IMR-90 (cell line): ENCODE measurements at regions not wholly inside any gene's neighbourhood (a gene's known extent, or its start where the extent isn't known, plus 50 kb on each side); places are given as distances from the start of the nearest gene placed in this dataset.
A peak's percentile ranks its signal among the peaks of the same experiment; 100 is the strongest.

Experiments used
- ATAC-seq: fragments of 200-7000 bp; cut with Tn5 transposase; 2 replicates; pipeline ENCODE4 v1.9.1; 2020; ENCODE audit warnings: low read depth, mild to moderate bottlenecking, moderate library complexity
- BruUV-seq: library from RNA; stranded (reverse); fragments of 400-500 nt; replicated peaks from 2 replicates; lab custom pipeline; 2021; lab: Mats Ljungman, UMichigan
- CTCF ChIA-PET: fragments of 300-600 bp; formaldehyde crosslinking; extraction: SDS; loops from one replicate; lab custom pipeline; 2021; ENCODE audit warnings: antibody characterized with exemption; lab: Yijun Ruan, JAX
- POLR2A ChIA-PET: fragments of 300-600 bp; sonication (Branson Sonifier 250); formaldehyde crosslinking; loops from one replicate; lab custom pipeline; 2022; ENCODE audit warnings: antibody characterized with exemption; ENCODE audit not compliant: unreplicated experiment; lab: Charles Lee
- DNase-seq: peaks from one replicate; pipeline ENCODE4 v3.0.0; 2013
- H2AFZ ChIP-seq: replicated peaks from 2 replicates; pipeline ENCODE3; 2013; ENCODE audit warnings: low read length, mild to moderate bottlenecking; ENCODE audit not compliant: poor library complexity
- H2AK5ac ChIP-seq: 2 replicates; pipeline ENCODE4 v1.6.1; 2013; ENCODE audit warnings: low read depth, low read length, inconsistent platforms
- H2AK9ac ChIP-seq: replicated peaks from 2 replicates; pipeline ENCODE3; 2013; ENCODE audit warnings: mild to moderate bottlenecking, low read depth, low read length, moderate library complexity; ENCODE audit not compliant: poor library complexity
- H2BK120ac ChIP-seq: 2 replicates; pipeline ENCODE4 v1.6.1; 2013; ENCODE audit warnings: low read depth, low read length, inconsistent platforms
- H2BK15ac ChIP-seq: 3 replicates; pipeline ENCODE4 v1.6.1; 2013; ENCODE audit warnings: low read depth, low read length, inconsistent platforms
- H2BK20ac ChIP-seq: 2 replicates; pipeline ENCODE4 v1.6.1; 2013; ENCODE audit warnings: low read depth, mild to moderate bottlenecking, inconsistent platforms, low read length, moderate library complexity
- H2BK5ac ChIP-seq: 2 replicates; pipeline ENCODE4 v1.6.1; 2013; ENCODE audit warnings: mild to moderate bottlenecking, low read depth, low read length, inconsistent platforms; ENCODE audit not compliant: poor library complexity, severe bottlenecking
- H3K14ac ChIP-seq: replicated peaks from 2 replicates; pipeline ENCODE4 v1.6.1; 2013; ENCODE audit warnings: low read depth, low read length, inconsistent platforms
- H3K18ac ChIP-seq: 2 replicates; pipeline ENCODE4 v1.6.1; 2013; ENCODE audit warnings: low read depth, low read length, control low read depth
- H3K23ac ChIP-seq: 2 replicates; pipeline ENCODE4 v1.6.1; 2013; ENCODE audit warnings: low read depth, low read length, inconsistent platforms
- H3K27ac ChIP-seq: 2 replicates; pipeline ENCODE4 v1.5.1; 2013; ENCODE audit warnings: mild to moderate bottlenecking, control low read depth, low read length; ENCODE audit not compliant: insufficient read depth
- H3K27me3 ChIP-seq: 2 replicates; pipeline ENCODE4 v1.6.1; 2013; ENCODE audit warnings: low read length; ENCODE audit not compliant: control insufficient read depth, insufficient read depth
- H3K36me3 ChIP-seq: 2 replicates; pipeline ENCODE4 v1.6.1; 2013; ENCODE audit warnings: low read length, mixed read lengths; ENCODE audit not compliant: control insufficient read depth, insufficient read depth
- H3K4ac ChIP-seq: 2 replicates; pipeline ENCODE4 v1.6.1; 2013; ENCODE audit warnings: low read depth, low read length, inconsistent platforms
- H3K4me1 ChIP-seq: 2 replicates; pipeline ENCODE4 v1.6.1; 2013; ENCODE audit warnings: low read length, mixed read lengths; ENCODE audit not compliant: control insufficient read depth, insufficient read depth
- H3K4me2 ChIP-seq: 2 replicates; pipeline ENCODE4 v1.6.1; 2013; ENCODE audit warnings: low read depth, mild to moderate bottlenecking, control low read depth, low read length, moderate library complexity
- H3K4me3 ChIP-seq: 2 replicates; pipeline ENCODE4 v1.5.1; 2013; ENCODE audit warnings: low read depth, mild to moderate bottlenecking, control low read depth, low read length, moderate library complexity; ENCODE audit not compliant: insufficient read depth
- H3K56ac ChIP-seq: 2 replicates; pipeline ENCODE4 v1.6.1; 2013; ENCODE audit warnings: low read length, inconsistent platforms; ENCODE audit not compliant: insufficient read depth; ENCODE audit errors: extremely low read depth
- H3K79me1 ChIP-seq, 2 experiments: 2 replicates each; pipeline ENCODE4 v1.6.1; 2013; ENCODE audit warnings: low read length in 2 of 2, inconsistent platforms in 1 of 2, low read depth in 1 of 2
- H3K9ac ChIP-seq: 2 replicates; pipeline ENCODE4 v1.6.1; 2013; ENCODE audit warnings: low read depth, low read length, control low read depth
- H3K9me1 ChIP-seq: 2 replicates; pipeline ENCODE4 v1.6.1; 2013; ENCODE audit warnings: low read length, inconsistent platforms; ENCODE audit not compliant: insufficient read depth
- H3K9me3 ChIP-seq: 2 replicates; pipeline ENCODE4 v1.6.1; 2013; ENCODE audit warnings: low read length; ENCODE audit not compliant: control insufficient read depth, insufficient read depth
- H4K20me1 ChIP-seq: 2 replicates; pipeline ENCODE4 v1.6.1; 2013; ENCODE audit warnings: low read length, inconsistent platforms; ENCODE audit not compliant: insufficient read depth
- H4K5ac ChIP-seq: 2 replicates; pipeline ENCODE4 v1.6.1; 2013; ENCODE audit warnings: mild to moderate bottlenecking, low read depth, low read length, control low read depth
- H4K8ac ChIP-seq, 2 experiments: 2 replicates each; pipeline ENCODE4 v1.6.1; 2013; ENCODE audit warnings: low read depth in 2 of 2, low read length in 2 of 2, control low read depth in 1 of 2, inconsistent platforms in 1 of 2
- H4K91ac ChIP-seq: 2 replicates; pipeline ENCODE4 v1.6.1; 2013; ENCODE audit warnings: low read depth, low read length, inconsistent platforms; ENCODE audit not compliant: insufficient read depth
- FOS ChIP-seq: fragments of 150-350 bp; IDR thresholded peaks from 2 replicates; pipeline ENCODE4 v1.6.1; 2016; ENCODE audit warnings: low read depth, low read length
- RAD21 ChIP-seq: IDR thresholded peaks from 2 replicates; pipeline ENCODE4 v1.6.1; 2012; ENCODE audit warnings: low read length, improper control_type of control experiment
- WGBS, 2 experiments: methylation state at CpG; one replicate each; pipeline versions ENCODE4 v1.1.5 to v1.1.7; 2013; ENCODE audit warnings: missing lambda C conversion rate in 2 of 2; ENCODE audit not compliant: insufficient read length in 1 of 2; ENCODE audit errors: extremely low coverage in 2 of 2; 5-methylcytosine and 5-hydroxymethylcytosine counted together
- dilution Hi-C: fragments of 300-500 bp; cut with HindIII; formaldehyde crosslinking; loops from one replicate; pipeline ENCODE4 v1.14.3; 2018; ENCODE audit warnings: low sequenced_read_pairs; ENCODE audit not compliant: unreplicated experiment
- in situ Hi-C: fragments of 300-500 bp; cut with MboI; formaldehyde crosslinking; loops from 3 replicates; pipeline ENCODE4 v1.14.3; 2019; ENCODE audit warnings: low sequenced_read_pairs, inconsistent platforms, mixed read lengths
- intact Hi-C: fragments of 100-400 bp; cut with micrococcal nuclease; formaldehyde crosslinking; loops from 2 replicates; pipeline ENCODE4 v1.10.0; 2022

DNA sequence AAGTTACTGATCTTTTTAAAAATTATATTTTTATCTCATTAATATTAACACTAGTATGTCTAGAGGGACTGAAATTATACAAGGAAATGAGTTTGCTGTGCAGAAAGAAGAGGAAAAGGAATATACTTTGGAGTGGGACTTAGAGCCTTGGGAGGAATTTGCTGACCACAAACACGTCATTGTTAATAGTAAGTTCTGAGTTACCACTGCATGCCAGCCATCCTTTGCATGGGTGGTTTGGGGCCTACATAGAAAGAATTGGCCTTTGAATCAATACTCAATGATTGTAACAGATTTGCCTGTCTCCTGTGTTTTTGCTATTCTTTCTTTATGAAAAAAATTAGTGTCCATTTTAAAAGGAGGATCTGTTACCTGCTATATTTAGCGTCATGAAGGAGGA is 232.6 kb upstream of the TNC start:
- ATAC-seq (no peak), DNase-seq (peak; percentile 55)
- Histone ChIP-seq H2BK15ac (peak overlapping the region; percentile 60; the same call in 1 of the 3 replicates), H3K9me1 (no peaks in the 10 kb centered on the region), H2BK20ac (peak overlapping the region; percentile 93), H4K8ac (0 out of 4 replicates have a peak overlapping the region, but pooled peaks of 1 of the 2 experiments have one; percentile 42), H3K79me1 (no peaks in the 10 kb centered on the region), H3K18ac (peak overlapping the region; percentile 97), H3K4me2 (no peak overlapping the region), H4K5ac (no peak overlapping the region; the same call in 1 of the 2 replicates), H3K9ac (no peak overlapping the region), H3K4ac (0 out of 2 replicates have a peak overlapping the region, but pooled peaks have one; percentile 48), H3K4me3 (no peak overlapping the region), H3K23ac (no peak overlapping the region), H3K9me3 (peaks cover 8% of the 10 kb centered on the region), H2BK5ac (peak overlapping the region; percentile 20), H3K4me1 (peaks cover 9% of the 10 kb centered on the region), H3K27ac (no peak overlapping the region), H2BK120ac (peak overlapping the region; percentile 42; the same call in 1 of the 2 replicates), H3K56ac (no peak overlapping the region), H4K20me1 (no peaks in the 10 kb centered on the region), H2AFZ (no peak overlapping the region), H3K14ac (no peak overlapping the region), H2AK9ac (no peak overlapping the region), H2AK5ac (no peak overlapping the region), H4K91ac (no peak overlapping the region), H3K36me3 (no peaks in the 10 kb centered on the region), H3K27me3 (no peaks in the 10 kb centered on the region; the same call in 1 of the 2 replicates)
- dilution Hi-C loops (no loop called here), in situ Hi-C loops (no loop called here), intact Hi-C loops (no loop called here)
- CTCF ChIA-PET: no interaction called here
- BruUV-seq: no TSS peak
- WGBS, 2 experiments: no CpG with 5 or more reads among the region's 2 CpGs
- no peak for TF ChIP-seq RAD21
- no peak for TF ChIP-seq FOS
- POLR2A ChIA-PET: no interaction called here
